WTC11 (cell line): ENCODE measurements at regions not wholly inside any gene's neighbourhood (a gene's known extent, or its start where the extent isn't known, plus 50 kb on each side); places are given as distances from the start of the nearest gene placed in this dataset.

ENCODE experiments used
- ATAC-seq: fragments of 200-7000 bp; cut with Tn5 transposase; 2 replicates; pipeline ENCODE4 v1.10.0; 2021; ENCODE audit warnings: mild to moderate bottlenecking, moderate library complexity
- CTCF ChIA-PET: fragments of 300-600 bp; sonication (Branson Sonifier 250); formaldehyde crosslinking; loops from one replicate; lab custom pipeline; 2021; ENCODE audit warnings: antibody characterized with exemption; lab: Charles Lee
- POLR2A ChIA-PET: fragments of 350-600 bp; sonication (Branson Sonifier 250); formaldehyde crosslinking; loops from one replicate; lab custom pipeline; 2021; ENCODE audit warnings: antibody characterized with exemption; lab: Charles Lee
- DNase-seq: peaks from one replicate; pipeline ENCODE4 v3.0.0; 2021; ENCODE audit warnings: low spot score
- H3K27ac Mint-ChIP-seq: 2 replicates; pipeline ENCODE4 v1.8.0; 2021; ENCODE audit warnings: mixed read lengths
- H3K27me3 Mint-ChIP-seq: 2 replicates; pipeline ENCODE4 v1.8.0; 2021; ENCODE audit warnings: low read depth, mild to moderate bottlenecking, moderate library complexity, mixed read lengths
- H3K36me3 Mint-ChIP-seq: 2 replicates; pipeline ENCODE4 v1.8.0; 2021; ENCODE audit warnings: mixed read lengths
- H3K4me1 Mint-ChIP-seq: 2 replicates; pipeline ENCODE4 v1.8.0; 2022; ENCODE audit warnings: mixed read lengths
- H3K4me3 Mint-ChIP-seq: 2 replicates; pipeline ENCODE4 v1.8.0; 2021; ENCODE audit warnings: mild to moderate bottlenecking, moderate library complexity, mixed read lengths
- H3K9me3 Mint-ChIP-seq: 2 replicates; pipeline ENCODE4 v1.8.0; 2021; ENCODE audit warnings: mixed read lengths
- CBFB ChIP-seq: sonication (generic); formaldehyde crosslinking; IDR thresholded peaks from 2 replicates; pipeline ENCODE4 v1.8.1; 2022; ENCODE audit warnings: mild to moderate bottlenecking, low read depth, missing genetic modification reagents
- FOXJ3 ChIP-seq: sonication (generic); formaldehyde crosslinking; IDR thresholded peaks from 2 replicates; pipeline ENCODE4 v1.9.0; 2021; ENCODE audit warnings: missing genetic modification reagents, mild to moderate bottlenecking, borderline replicate concordance
- GRHL2 ChIP-seq: fragments of 250-450 bp; sonication (Bioruptor Pico); IDR thresholded peaks from 2 replicates; pipeline ENCODE4 v1.8.0; 2022; ENCODE audit warnings: mild to moderate bottlenecking, moderate library complexity; ENCODE audit not compliant: insufficient replicate concordance, severe bottlenecking
- MXD4 ChIP-seq: fragments of 250-450 bp; sonication (Bioruptor Pico); IDR thresholded peaks from 2 replicates; pipeline ENCODE4 v1.8.0; 2021; ENCODE audit warnings: mild to moderate bottlenecking, moderate library complexity, borderline replicate concordance
- PRRX2 ChIP-seq: fragments of 250-450 bp; sonication (Bioruptor Pico); IDR thresholded peaks from 2 replicates; pipeline ENCODE4 v1.8.0; 2021; ENCODE audit warnings: mild to moderate bottlenecking
- TP53 ChIP-seq: sonication (generic); formaldehyde crosslinking; IDR thresholded peaks from 2 replicates; pipeline ENCODE4 v1.8.1; 2023; ENCODE audit warnings: mild to moderate bottlenecking, missing genetic modification reagents
- ZNF263 ChIP-seq: sonication (generic); formaldehyde crosslinking; IDR thresholded peaks from 2 replicates; pipeline ENCODE4 v1.8.1; 2022; ENCODE audit warnings: low read depth, mild to moderate bottlenecking, moderate library complexity, missing genetic modification reagents
- ZNF671 ChIP-seq: fragments of 250-450 bp; sonication (Bioruptor Pico); IDR thresholded peaks from 2 replicates; pipeline ENCODE4 v1.8.0; 2021; ENCODE audit warnings: mild to moderate bottlenecking
- TF ChIP-seq, protein P1 (sequence below): sonication (generic); formaldehyde crosslinking; IDR thresholded peaks from 2 replicates; pipeline ENCODE4 v1.8.0; 2022; ENCODE audit warnings: mild to moderate bottlenecking, missing genetic modification reagents
- TF ChIP-seq, protein P2 (sequence below): sonication (generic); formaldehyde crosslinking; IDR thresholded peaks from 2 replicates; pipeline ENCODE4 v1.8.1; 2023; ENCODE audit warnings: mild to moderate bottlenecking, missing genetic modification reagents, moderate library complexity
- TF ChIP-seq, protein P3 (sequence below): sonication (generic); formaldehyde crosslinking; IDR thresholded peaks from 2 replicates; pipeline ENCODE4 v1.8.1; 2023; ENCODE audit warnings: mild to moderate bottlenecking, missing genetic modification reagents, borderline replicate concordance
- TF ChIP-seq, protein P4 (sequence below): sonication (generic); formaldehyde crosslinking; IDR thresholded peaks from 2 replicates; pipeline ENCODE4 v1.8.1; 2023; ENCODE audit warnings: mild to moderate bottlenecking, missing genetic modification reagents, moderate library complexity
- TF ChIP-seq, protein P5 (sequence below): sonication (generic); formaldehyde crosslinking; IDR thresholded peaks from 2 replicates; pipeline ENCODE4 v1.8.1; 2022; ENCODE audit warnings: mild to moderate bottlenecking, moderate library complexity, missing genetic modification reagents
- TF ChIP-seq, protein P6 (sequence below): fragments of 200-600 bp; IDR thresholded peaks from 2 replicates; pipeline ENCODE4 v1.8.0; 2022; ENCODE audit warnings: antibody characterized with exemption

GRCh38 chrX:903116-903515 lies 272.5 kb downstream of the SHOX start:
- POLR2A ChIA-PET = no interaction called here

DNA sequence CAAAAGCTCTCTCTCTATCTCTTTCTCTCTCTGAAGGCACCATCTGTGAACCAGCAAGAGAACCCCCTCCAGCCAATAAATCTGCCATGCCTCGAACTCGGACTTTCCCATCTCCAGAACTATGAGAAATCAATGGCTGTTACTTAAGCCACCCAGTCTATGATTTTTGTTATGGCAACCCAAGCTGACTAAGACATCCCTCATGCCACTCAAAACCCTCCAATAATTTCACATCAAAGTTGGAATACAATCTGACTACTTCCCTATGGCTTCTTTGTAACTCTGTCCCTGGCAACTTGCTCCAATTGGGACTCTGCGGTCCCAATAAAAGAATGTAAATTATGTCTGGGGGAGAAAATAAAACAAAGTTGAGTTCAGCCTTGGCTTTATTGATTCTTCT lies 265.7 kb downstream of the SHOX start:
- no peak overlapping the region for H3K4me3 Mint-ChIP-seq
- CTCF ChIA-PET = no interaction called here
- TF ChIP-seq, protein P1, sequence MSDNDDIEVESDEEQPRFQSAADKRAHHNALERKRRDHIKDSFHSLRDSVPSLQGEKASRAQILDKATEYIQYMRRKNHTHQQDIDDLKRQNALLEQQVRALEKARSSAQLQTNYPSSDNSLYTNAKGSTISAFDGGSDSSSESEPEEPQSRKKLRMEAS (CRISPR knock-in tag) = no peak
- TF ChIP-seq, protein P2, sequence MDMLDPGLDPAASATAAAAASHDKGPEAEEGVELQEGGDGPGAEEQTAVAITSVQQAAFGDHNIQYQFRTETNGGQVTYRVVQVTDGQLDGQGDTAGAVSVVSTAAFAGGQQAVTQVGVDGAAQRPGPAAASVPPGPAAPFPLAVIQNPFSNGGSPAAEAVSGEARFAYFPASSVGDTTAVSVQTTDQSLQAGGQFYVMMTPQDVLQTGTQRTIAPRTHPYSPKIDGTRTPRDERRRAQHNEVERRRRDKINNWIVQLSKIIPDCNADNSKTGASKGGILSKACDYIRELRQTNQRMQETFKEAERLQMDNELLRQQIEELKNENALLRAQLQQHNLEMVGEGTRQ (CRISPR knock-in tag) = no peak
- peaks cover 12% of the 10 kb centered on the region for H3K27me3 Mint-ChIP-seq
- ATAC-seq = no peak
- POLR2A ChIA-PET = no interaction called here
- no peak overlapping the region for H3K27ac Mint-ChIP-seq
- DNase-seq = no peak
- peaks cover 16% of the 10 kb centered on the region for H3K36me3 Mint-ChIP-seq
- H3K9me3 Mint-ChIP-seq = peaks cover 48% of the 10 kb centered on the region
- peaks cover 3% of the 10 kb centered on the region for H3K4me1 Mint-ChIP-seq

More at GRCh38 chrX:903116-903515, 272.5 kb downstream of the SHOX start:
- Mint-ChIP-seq H3K27me3 (peaks cover 3% of the 10 kb centered on the region; the same call in 1 of the 2 replicates), H3K9me3 (peaks cover 12% of the 10 kb centered on the region), H3K36me3 (no peaks in the 10 kb centered on the region; the same call in 1 of the 2 replicates), H3K4me3 (no peak overlapping the region), H3K27ac (no peak overlapping the region), H3K4me1 (no peaks in the 10 kb centered on the region; the same call in none of the 2 replicates)
- DNase-seq (no peak), ATAC-seq (no peak)
- TF ChIP-seq ZNF263 (CRISPR knock-in tag) = no peak
- TF ChIP-seq, protein P3, sequence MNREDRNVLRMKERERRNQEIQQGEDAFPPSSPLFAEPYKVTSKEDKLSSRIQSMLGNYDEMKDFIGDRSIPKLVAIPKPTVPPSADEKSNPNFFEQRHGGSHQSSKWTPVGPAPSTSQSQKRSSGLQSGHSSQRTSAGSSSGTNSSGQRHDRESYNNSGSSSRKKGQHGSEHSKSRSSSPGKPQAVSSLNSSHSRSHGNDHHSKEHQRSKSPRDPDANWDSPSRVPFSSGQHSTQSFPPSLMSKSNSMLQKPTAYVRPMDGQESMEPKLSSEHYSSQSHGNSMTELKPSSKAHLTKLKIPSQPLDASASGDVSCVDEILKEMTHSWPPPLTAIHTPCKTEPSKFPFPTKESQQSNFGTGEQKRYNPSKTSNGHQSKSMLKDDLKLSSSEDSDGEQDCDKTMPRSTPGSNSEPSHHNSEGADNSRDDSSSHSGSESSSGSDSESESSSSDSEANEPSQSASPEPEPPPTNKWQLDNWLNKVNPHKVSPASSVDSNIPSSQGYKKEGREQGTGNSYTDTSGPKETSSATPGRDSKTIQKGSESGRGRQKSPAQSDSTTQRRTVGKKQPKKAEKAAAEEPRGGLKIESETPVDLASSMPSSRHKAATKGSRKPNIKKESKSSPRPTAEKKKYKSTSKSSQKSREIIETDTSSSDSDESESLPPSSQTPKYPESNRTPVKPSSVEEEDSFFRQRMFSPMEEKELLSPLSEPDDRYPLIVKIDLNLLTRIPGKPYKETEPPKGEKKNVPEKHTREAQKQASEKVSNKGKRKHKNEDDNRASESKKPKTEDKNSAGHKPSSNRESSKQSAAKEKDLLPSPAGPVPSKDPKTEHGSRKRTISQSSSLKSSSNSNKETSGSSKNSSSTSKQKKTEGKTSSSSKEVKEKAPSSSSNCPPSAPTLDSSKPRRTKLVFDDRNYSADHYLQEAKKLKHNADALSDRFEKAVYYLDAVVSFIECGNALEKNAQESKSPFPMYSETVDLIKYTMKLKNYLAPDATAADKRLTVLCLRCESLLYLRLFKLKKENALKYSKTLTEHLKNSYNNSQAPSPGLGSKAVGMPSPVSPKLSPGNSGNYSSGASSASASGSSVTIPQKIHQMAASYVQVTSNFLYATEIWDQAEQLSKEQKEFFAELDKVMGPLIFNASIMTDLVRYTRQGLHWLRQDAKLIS (CRISPR knock-in tag) = no peak
- TF ChIP-seq TP53 (CRISPR knock-in tag) = no peak
- TF ChIP-seq, protein P4, sequence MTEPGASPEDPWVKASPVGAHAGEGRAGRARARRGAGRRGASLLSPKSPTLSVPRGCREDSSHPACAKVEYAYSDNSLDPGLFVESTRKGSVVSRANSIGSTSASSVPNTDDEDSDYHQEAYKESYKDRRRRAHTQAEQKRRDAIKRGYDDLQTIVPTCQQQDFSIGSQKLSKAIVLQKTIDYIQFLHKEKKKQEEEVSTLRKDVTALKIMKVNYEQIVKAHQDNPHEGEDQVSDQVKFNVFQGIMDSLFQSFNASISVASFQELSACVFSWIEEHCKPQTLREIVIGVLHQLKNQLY (CRISPR knock-in tag) = no peak
- no peak for TF ChIP-seq MXD4 (CRISPR knock-in tag)
- TF ChIP-seq GRHL2 (CRISPR knock-in tag) = no peak
- TF ChIP-seq, protein P5, sequence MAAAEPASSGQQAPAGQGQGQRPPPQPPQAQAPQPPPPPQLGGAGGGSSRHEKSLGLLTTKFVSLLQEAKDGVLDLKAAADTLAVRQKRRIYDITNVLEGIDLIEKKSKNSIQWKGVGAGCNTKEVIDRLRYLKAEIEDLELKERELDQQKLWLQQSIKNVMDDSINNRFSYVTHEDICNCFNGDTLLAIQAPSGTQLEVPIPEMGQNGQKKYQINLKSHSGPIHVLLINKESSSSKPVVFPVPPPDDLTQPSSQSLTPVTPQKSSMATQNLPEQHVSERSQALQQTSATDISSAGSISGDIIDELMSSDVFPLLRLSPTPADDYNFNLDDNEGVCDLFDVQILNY = no peak
- TF ChIP-seq, protein P6, sequence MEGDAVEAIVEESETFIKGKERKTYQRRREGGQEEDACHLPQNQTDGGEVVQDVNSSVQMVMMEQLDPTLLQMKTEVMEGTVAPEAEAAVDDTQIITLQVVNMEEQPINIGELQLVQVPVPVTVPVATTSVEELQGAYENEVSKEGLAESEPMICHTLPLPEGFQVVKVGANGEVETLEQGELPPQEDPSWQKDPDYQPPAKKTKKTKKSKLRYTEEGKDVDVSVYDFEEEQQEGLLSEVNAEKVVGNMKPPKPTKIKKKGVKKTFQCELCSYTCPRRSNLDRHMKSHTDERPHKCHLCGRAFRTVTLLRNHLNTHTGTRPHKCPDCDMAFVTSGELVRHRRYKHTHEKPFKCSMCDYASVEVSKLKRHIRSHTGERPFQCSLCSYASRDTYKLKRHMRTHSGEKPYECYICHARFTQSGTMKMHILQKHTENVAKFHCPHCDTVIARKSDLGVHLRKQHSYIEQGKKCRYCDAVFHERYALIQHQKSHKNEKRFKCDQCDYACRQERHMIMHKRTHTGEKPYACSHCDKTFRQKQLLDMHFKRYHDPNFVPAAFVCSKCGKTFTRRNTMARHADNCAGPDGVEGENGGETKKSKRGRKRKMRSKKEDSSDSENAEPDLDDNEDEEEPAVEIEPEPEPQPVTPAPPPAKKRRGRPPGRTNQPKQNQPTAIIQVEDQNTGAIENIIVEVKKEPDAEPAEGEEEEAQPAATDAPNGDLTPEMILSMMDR = no peak
- no peak for TF ChIP-seq PRRX2 (CRISPR knock-in tag)
- no peak for TF ChIP-seq CBFB (CRISPR knock-in tag)
- TF ChIP-seq ZNF671 (CRISPR knock-in tag) = no peak
- no peak for TF ChIP-seq FOXJ3 (CRISPR knock-in tag)
- CTCF ChIA-PET = no interaction called here
